Trophoblast cell (in vitro differentiated cells and primary cell): ENCODE measurements at regions not wholly inside any gene's neighbourhood (a gene's known extent, or its start where the extent isn't known, plus 50 kb on each side); places are given as distances from the start of the nearest gene placed in this dataset.

Source experiments
- DNase-seq, 2 donors: peaks; one replicate each; pipeline ENCODE4 v3.0.0-alpha.2; 2016
- H2AFZ ChIP-seq: 2 replicates; pipeline ENCODE4 v1.6.1; 2013; ENCODE audit warnings: low read length, moderate library complexity, mild to moderate bottlenecking; ENCODE audit not compliant: insufficient read depth, poor library complexity
- H2AK5ac ChIP-seq: 2 replicates; pipeline ENCODE4 v1.6.1; 2013; ENCODE audit warnings: mild to moderate bottlenecking, low read length
- H2BK120ac ChIP-seq: 2 replicates; pipeline ENCODE4 v1.6.1; 2013; ENCODE audit warnings: low read length, mild to moderate bottlenecking, moderate library complexity; ENCODE audit not compliant: insufficient read depth, poor library complexity
- H2BK12ac ChIP-seq: 2 replicates; pipeline ENCODE4 v1.6.1; 2013; ENCODE audit warnings: mild to moderate bottlenecking, low read length, moderate library complexity
- H2BK5ac ChIP-seq: 2 replicates; pipeline ENCODE4 v1.6.1; 2013; ENCODE audit warnings: low read length, low read depth, moderate library complexity, mild to moderate bottlenecking; ENCODE audit not compliant: poor library complexity
- H3K14ac ChIP-seq: 2 replicates; pipeline ENCODE4 v1.6.1; 2013; ENCODE audit warnings: mild to moderate bottlenecking, low read length
- H3K18ac ChIP-seq: 2 replicates; pipeline ENCODE4 v1.6.1; 2013; ENCODE audit warnings: mild to moderate bottlenecking, low read length
- H3K23ac ChIP-seq: 2 replicates; pipeline ENCODE4 v1.6.1; 2013; ENCODE audit warnings: low read length
- H3K27ac ChIP-seq: 2 replicates; pipeline ENCODE4 v1.5.1; 2013; ENCODE audit warnings: low read depth, mild to moderate bottlenecking, inconsistent platforms, low read length, moderate library complexity
- H3K27me3 ChIP-seq: 2 replicates; pipeline ENCODE4 v1.6.1; 2013; ENCODE audit warnings: inconsistent platforms, mild to moderate bottlenecking, low read length, moderate library complexity; ENCODE audit not compliant: insufficient read depth
- H3K36me3 ChIP-seq, 2 experiments: 1 replicate in 1 of 2; 2 replicates in 1 of 2; pipeline ENCODE4 v1.6.1; 2013; ENCODE audit warnings: low read length in 2 of 2, mild to moderate bottlenecking in 2 of 2, moderate library complexity in 1 of 2; ENCODE audit not compliant: insufficient read depth in 2 of 2, control insufficient read depth in 1 of 2
- H3K4ac ChIP-seq: 2 replicates; pipeline ENCODE4 v1.6.1; 2013; ENCODE audit warnings: low read depth, mild to moderate bottlenecking, low read length, moderate library complexity
- H3K4me1 ChIP-seq, 2 experiments: 1 replicate in 1 of 2; 2 replicates in 1 of 2; pipeline ENCODE4 v1.6.1; 2013; ENCODE audit warnings: low read length in 2 of 2, mild to moderate bottlenecking in 2 of 2, moderate library complexity in 1 of 2; ENCODE audit not compliant: insufficient read depth in 2 of 2, control insufficient read depth in 1 of 2
- H3K4me2 ChIP-seq: 2 replicates; pipeline ENCODE4 v1.6.1; 2013; ENCODE audit warnings: inconsistent platforms, mild to moderate bottlenecking, low read length, moderate library complexity
- H3K4me3 ChIP-seq: 2 replicates; pipeline ENCODE4 v1.5.1; 2013; ENCODE audit warnings: mild to moderate bottlenecking, low read depth, low read length, inconsistent platforms
- H3K79me1 ChIP-seq: one replicate; pipeline ENCODE4 v1.6.1; 2013; ENCODE audit warnings: low read length
- H3K79me2 ChIP-seq: 2 replicates; pipeline ENCODE4 v1.6.1; 2013; ENCODE audit warnings: low read length, mild to moderate bottlenecking; ENCODE audit not compliant: control insufficient read depth, insufficient read depth, poor library complexity
- H3K9ac ChIP-seq: 2 replicates; pipeline ENCODE4 v1.6.1; 2013; ENCODE audit warnings: mild to moderate bottlenecking, low read length
- H3K9me3 ChIP-seq: 2 replicates; pipeline ENCODE4 v1.6.1; 2013; ENCODE audit warnings: low read depth, mild to moderate bottlenecking, control low read depth, inconsistent platforms, low read length; ENCODE audit not compliant: insufficient read depth
- H4K12ac ChIP-seq: 2 replicates; pipeline ENCODE4 v1.6.1; 2013; ENCODE audit warnings: low read depth, mild to moderate bottlenecking, low read length, moderate library complexity
- H4K8ac ChIP-seq: 2 replicates; pipeline ENCODE4 v1.6.1; 2013; ENCODE audit warnings: low read depth, mild to moderate bottlenecking, low read length, moderate library complexity
- H4K91ac ChIP-seq: one replicate; pipeline ENCODE4 v1.6.1; 2013; ENCODE audit warnings: low read depth, mild to moderate bottlenecking, low read length, moderate library complexity
- WGBS: extraction: QIAGEN DNeasy Blood & Tissue Kit; methylation state at CpG from one replicate; pipeline ENCODE4 v1.1.7; 2013; ENCODE audit warnings: missing lambda C conversion rate; ENCODE audit not compliant: insufficient read length, insufficient coverage; ENCODE audit errors: extremely low coverage; 5-methylcytosine and 5-hydroxymethylcytosine counted together

DNA sequence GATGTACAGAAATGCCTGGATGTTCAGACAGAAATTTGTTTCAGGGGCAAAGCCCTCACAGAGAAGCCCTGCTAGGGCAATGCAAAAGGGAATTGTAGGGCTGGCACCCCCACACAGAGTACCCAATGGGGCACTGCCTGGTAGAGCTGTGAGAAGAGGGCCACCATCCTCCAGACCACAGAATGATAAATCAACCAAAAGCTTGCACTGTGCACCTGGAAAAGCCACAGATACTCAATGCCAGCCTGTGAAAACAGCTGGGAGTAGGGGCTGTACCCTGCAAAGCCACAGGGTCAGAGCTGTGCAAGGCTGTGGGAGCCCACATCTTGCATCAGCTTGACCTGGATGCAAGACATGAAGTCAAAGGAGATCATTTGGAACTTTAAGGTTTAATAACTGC lies 477.9 kb upstream of the NECTIN3 start:
- no peaks in the 10 kb centered on the region for H3K79me1 ChIP-seq
- H3K18ac ChIP-seq, result no peak overlapping the region
- H3K4me3 ChIP-seq, result no peak overlapping the region
- no peak overlapping the region for H3K23ac ChIP-seq
- no peak for DNase-seq
- H3K36me3 ChIP-seq, result no peaks in the 10 kb centered on the region
- H2BK5ac ChIP-seq, result no peak overlapping the region
- H3K9me3 ChIP-seq, result peaks cover 2% of the 10 kb centered on the region
- no peaks in the 10 kb centered on the region for H3K79me2 ChIP-seq
- no peaks in the 10 kb centered on the region for H3K27me3 ChIP-seq
- no peak overlapping the region for H2BK12ac ChIP-seq
- H3K14ac ChIP-seq, result no peak overlapping the region
- no peaks in the 10 kb centered on the region for H3K4me1 ChIP-seq
- no peak overlapping the region for H3K4me2 ChIP-seq
- no peak overlapping the region for H4K8ac ChIP-seq
- no peak overlapping the region for H4K91ac ChIP-seq
- H2AK5ac ChIP-seq, result no peak overlapping the region
- no peak overlapping the region for H4K12ac ChIP-seq
- no peak overlapping the region for H3K4ac ChIP-seq
- no peak overlapping the region for H2BK120ac ChIP-seq
- H3K27ac ChIP-seq, result no peak overlapping the region
- H3K9ac ChIP-seq, result no peak overlapping the region
- no peak overlapping the region for H2AFZ ChIP-seq

DNA sequence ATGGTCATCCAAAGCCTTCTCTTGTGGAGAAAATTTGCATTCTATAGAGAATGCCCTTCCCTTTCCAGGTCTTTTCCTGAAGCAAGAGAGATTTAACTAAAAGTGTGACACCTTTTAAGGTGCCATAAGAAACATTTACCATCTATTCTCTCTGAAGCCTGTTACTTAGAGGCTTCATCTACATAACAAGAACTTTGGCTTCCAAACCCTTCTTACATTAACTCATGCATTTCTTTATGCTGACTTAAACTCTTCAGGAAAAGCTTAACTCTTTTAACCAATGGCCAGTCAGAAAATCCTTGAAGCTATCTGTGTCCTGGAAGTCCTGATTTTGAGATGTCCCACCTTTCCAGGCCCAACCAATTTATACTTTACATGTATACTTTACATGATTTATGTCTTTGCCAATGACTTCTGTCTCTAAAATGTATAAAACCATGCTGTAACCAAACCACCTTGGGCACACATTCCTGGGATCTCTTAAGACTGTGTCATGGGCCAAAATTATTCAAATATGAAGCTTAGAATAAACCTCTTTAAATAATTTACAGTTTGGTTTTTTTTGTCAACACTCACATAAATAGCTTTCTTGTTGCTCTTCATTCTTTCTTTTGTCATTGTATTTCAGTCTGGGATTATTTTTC lies 472.6 kb upstream of the NECTIN3 start:
- peaks cover 2% of the 10 kb centered on the region for H3K9me3 ChIP-seq
- H2BK12ac ChIP-seq, result no peak overlapping the region
- no peak overlapping the region for H2BK120ac ChIP-seq
- H2AFZ ChIP-seq, result no peak overlapping the region
- no peak overlapping the region for H3K4ac ChIP-seq
- H3K18ac ChIP-seq, result no peak overlapping the region
- no peak overlapping the region for H3K4me2 ChIP-seq
- no peak overlapping the region for H3K23ac ChIP-seq
- H3K4me1 ChIP-seq, result no peaks in the 10 kb centered on the region
- no peak overlapping the region for H4K8ac ChIP-seq
- no peaks in the 10 kb centered on the region for H3K36me3 ChIP-seq
- H3K4me3 ChIP-seq, result no peak overlapping the region
- H3K79me2 ChIP-seq, result no peaks in the 10 kb centered on the region
- DNase-seq, result no peak
- no peak overlapping the region for H3K14ac ChIP-seq
- no peak overlapping the region for H2AK5ac ChIP-seq
- no peaks in the 10 kb centered on the region for H3K27me3 ChIP-seq
- H2BK5ac ChIP-seq, result no peak overlapping the region
- H4K91ac ChIP-seq, result no peak overlapping the region
- no peak overlapping the region for H3K9ac ChIP-seq
- no peak overlapping the region for H3K27ac ChIP-seq
- H4K12ac ChIP-seq, result no peak overlapping the region
- no peaks in the 10 kb centered on the region for H3K79me1 ChIP-seq

DNA sequence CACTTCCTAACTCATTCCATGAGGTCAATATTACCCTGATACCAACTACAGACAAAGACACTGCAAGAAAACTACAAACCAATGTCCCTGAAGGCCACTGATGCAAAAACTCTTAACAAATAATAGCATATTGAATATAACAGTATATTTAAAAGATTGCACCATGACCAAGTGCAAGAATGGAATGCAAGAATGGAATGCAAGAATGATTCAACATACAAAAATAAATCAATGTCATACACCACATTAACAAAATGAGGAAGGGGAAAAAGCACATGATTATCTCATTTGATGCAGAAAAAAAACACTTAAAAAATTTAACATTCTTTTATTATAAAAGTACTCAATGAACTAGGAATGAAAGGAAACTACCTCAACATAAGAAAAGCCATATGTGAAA lies 463.1 kb upstream of the NECTIN3 start:
- H3K23ac ChIP-seq, result no peak overlapping the region
- H2AFZ ChIP-seq, result no peak overlapping the region
- H4K12ac ChIP-seq, result no peak overlapping the region
- no peak overlapping the region for H3K4me3 ChIP-seq
- H3K9ac ChIP-seq, result no peak overlapping the region
- H3K27ac ChIP-seq, result no peak overlapping the region
- no peak overlapping the region for H3K4me2 ChIP-seq
- H3K27me3 ChIP-seq, result no peaks in the 10 kb centered on the region
- no peak for DNase-seq
- no peak overlapping the region for H2BK12ac ChIP-seq
- H3K18ac ChIP-seq, result no peak overlapping the region
- no peaks in the 10 kb centered on the region for H3K36me3 ChIP-seq
- H3K4me1 ChIP-seq, result no peaks in the 10 kb centered on the region
- H2BK5ac ChIP-seq, result no peak overlapping the region
- H3K4ac ChIP-seq, result no peak overlapping the region
- H4K91ac ChIP-seq, result no peak overlapping the region
- H3K79me1 ChIP-seq, result no peaks in the 10 kb centered on the region
- H3K9me3 ChIP-seq, result no peaks in the 10 kb centered on the region
- no peak overlapping the region for H2BK120ac ChIP-seq
- H3K79me2 ChIP-seq, result no peaks in the 10 kb centered on the region
- H3K14ac ChIP-seq, result no peak overlapping the region
- H4K8ac ChIP-seq, result no peak overlapping the region
- no peak overlapping the region for H2AK5ac ChIP-seq

DNA sequence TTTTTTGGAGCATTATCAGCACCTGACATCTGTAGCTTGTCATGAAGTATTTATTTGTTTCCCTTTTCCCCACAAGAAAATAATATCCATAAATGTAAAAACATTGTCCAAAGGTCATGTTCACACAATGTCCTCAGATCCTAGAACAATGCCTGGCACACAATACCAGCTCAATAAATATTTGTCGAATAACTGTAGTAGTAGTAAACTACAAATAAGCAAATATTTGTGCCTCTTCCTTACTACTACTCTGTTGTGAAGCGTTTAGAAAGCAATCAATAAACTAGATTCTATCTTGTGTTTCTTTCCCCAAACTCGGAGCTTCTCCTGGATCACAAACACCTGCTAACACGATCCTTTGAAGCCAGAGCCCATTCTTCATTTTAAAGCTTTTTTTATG lies 459.6 kb upstream of the NECTIN3 start:
- H3K27me3 ChIP-seq, result no peaks in the 10 kb centered on the region

More for the DNA sequence above, 459.6 kb upstream of the NECTIN3 start:
- H3K9ac ChIP-seq, result no peak overlapping the region
- H2AK5ac ChIP-seq, result no peak overlapping the region
- no peak overlapping the region for H4K91ac ChIP-seq
- H3K18ac ChIP-seq, result no peak overlapping the region
- H3K23ac ChIP-seq, result no peak overlapping the region
- no peak overlapping the region for H4K12ac ChIP-seq
- no peak overlapping the region for H3K27ac ChIP-seq
- no peak overlapping the region for H3K4me2 ChIP-seq
- no peaks in the 10 kb centered on the region for H3K79me1 ChIP-seq
- no peak overlapping the region for H2BK5ac ChIP-seq
- no peaks in the 10 kb centered on the region for H3K4me1 ChIP-seq
- WGBS, result no CpG with 5 or more reads among the region's 4 CpGs
- H3K36me3 ChIP-seq, result no peaks in the 10 kb centered on the region
- H2BK12ac ChIP-seq, result no peak overlapping the region
- H3K79me2 ChIP-seq, result no peaks in the 10 kb centered on the region
- H3K4me3 ChIP-seq, result no peak overlapping the region
- no peak overlapping the region for H3K4ac ChIP-seq
- H3K9me3 ChIP-seq, result no peaks in the 10 kb centered on the region
- DNase-seq, result no peak
- no peak overlapping the region for H4K8ac ChIP-seq
- no peak overlapping the region for H2AFZ ChIP-seq
- H2BK120ac ChIP-seq, result no peak overlapping the region
- no peak overlapping the region for H3K14ac ChIP-seq
